GM19043 (cell line): ENCODE measurements at regions not wholly inside any gene's neighbourhood (a gene's known extent, or its start where the extent isn't known, plus 50 kb on each side); places are given as distances from the start of the nearest gene placed in this dataset.

ENCODE experiments used
- ATAC-seq: cut with Tn5 transposase; IDR thresholded peaks from one replicate; pipeline ENCODE4 v1.9.1; 2021; ENCODE audit warnings: low read depth; ENCODE audit not compliant: unreplicated experiment

DNA sequence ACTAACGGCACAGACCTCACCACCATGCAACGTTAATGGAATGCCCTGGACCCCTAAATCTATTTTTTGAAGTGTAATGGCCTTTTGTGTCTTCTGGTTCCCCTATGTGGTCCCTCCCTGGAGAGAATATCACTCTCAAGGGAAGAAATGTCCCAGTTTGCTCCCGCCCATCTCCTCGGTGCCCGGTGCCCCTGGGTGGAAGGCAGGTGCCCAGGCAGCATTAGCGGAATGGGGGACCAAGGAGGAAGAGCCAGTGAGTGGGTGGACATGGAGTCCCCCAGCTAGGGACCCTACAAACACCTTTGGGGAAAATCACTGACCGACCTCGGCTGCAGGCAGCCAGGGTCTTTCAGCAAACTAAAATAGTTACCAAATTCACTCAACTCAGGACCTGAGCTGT is 212.1 kb upstream of the RTL1 start:
- ATAC-seq: no peak

DNA sequence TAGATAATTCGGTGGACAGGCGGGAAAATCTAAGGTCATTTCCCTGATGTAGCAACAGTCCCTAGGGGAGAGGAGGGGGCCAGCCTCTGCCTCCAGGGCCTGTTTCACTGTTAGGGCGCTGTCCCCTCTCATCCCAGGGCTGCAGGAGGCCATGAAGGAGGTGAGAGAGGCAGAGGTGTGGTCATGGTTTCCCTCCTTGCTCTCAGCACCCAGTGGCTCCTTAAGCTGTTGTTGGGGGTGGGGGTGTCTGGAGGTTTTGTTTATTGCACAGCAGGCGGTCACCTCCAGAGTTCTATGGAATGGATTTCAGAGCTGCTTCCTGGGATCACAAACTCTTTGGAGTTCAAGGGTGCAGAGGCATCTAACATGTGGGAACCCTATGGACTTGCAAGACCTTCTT is 212.5 kb upstream of the RTL1 start:
- no peak for ATAC-seq

DNA sequence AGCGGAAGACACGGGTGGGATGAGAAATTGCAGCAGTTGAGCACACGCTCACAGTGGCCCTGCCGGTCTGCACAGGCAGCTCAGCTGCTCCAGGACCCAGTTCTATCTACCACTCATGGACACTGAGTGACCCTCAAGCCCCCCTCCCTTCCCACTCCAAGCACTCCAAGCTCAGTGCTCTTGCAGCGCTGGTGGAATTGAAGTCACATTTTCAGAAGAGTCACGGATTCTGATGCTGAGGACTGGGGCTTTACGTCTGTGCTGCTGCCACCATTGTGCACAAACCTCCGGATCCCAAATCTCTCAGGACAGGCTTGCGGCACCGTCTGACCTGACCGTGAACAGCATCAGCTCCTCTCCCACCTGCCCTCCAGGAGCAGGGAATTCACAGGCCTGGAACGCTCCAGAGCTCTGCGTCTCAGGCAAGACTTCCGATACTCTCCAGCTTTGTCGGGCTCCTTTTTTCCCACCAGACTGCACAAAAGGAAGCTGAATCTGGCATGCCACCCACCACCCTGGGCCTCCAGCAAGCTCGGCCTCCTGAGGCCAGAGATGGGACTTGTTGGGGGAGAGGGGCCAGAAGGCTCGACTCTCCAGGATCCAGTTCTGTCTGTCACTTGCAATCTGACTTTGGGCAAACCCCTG is 213.1 kb upstream of the RTL1 start:
- ATAC-seq: no peak

DNA sequence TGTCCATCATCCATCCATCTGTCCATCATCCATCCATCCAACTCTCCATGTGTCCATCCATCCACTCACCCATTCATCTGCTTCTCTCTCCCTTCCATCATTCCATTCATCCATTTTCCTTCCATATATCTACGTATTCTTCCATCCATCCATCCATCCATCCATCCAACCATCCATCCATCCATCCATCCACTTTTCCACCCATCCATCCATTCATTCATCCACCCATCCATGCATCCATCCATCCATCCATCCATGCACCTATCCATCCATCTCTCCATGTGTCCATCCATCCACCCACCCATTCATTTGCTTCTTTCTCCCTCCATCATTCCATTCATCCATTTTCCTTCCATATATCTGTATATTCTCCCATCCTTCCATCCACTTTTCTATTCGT is 214.0 kb upstream of the RTL1 start:
- ATAC-seq: no peak

DNA sequence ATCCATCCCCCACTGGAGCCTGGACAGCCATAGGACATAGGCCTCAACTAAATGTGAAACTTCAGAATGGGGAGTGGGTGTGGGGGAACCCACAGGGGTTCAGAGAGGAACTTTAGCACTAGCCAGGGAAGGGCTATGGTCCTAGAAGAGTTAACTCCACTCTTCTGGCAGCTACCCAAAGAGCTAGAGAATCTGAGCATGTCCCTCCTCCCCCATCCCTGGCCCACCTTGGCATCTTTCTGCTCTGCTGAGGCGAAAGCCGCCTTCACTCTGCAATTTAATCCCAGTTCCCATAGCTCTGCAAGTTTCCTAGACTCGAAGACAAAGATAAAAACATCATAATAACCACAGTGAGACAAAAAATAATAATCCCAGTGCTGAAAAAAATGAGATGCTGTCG is 214.7 kb upstream of the RTL1 start:
- no peak for ATAC-seq

DNA sequence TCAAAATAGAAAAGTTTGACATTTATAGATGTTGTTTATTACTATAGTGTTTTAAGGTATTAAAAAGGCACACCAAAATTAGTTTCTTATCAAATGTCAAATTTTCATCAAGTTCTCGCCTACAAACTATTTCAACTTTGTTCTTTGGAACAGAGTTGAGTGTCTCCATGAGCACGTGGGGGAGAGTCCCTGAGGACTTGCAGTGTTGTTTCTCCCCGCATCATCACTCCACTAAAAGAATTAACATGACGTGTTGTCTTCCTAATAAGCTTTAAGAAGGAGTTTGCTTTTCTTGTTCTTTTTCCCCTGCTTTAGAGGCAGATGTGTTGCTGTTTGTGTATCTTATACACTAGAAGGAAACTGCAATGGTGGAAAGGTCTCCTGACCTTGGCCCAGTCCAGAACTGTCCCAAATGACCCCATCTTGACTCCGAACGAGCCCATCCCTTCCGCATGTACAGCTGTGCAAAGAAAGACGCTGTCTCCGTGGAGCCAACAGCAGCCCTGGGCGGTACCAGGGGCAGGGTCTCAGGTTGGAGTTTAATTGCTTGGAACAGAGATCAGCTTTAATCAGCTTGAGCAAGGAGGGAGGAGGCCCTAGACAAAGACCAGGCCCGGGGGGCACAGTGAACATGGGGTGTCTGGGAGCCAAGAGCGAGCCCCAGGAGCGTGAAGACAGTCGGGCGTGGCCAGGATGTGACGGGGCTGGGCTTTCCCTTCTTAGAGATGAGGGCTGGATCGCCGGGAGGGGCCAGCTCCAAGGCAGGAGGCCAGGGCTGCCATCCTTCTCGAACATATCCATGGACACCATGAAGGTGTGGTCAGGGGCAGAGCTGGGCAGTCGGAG is 215.4 kb upstream of the RTL1 start:
- ATAC-seq: no peak

DNA sequence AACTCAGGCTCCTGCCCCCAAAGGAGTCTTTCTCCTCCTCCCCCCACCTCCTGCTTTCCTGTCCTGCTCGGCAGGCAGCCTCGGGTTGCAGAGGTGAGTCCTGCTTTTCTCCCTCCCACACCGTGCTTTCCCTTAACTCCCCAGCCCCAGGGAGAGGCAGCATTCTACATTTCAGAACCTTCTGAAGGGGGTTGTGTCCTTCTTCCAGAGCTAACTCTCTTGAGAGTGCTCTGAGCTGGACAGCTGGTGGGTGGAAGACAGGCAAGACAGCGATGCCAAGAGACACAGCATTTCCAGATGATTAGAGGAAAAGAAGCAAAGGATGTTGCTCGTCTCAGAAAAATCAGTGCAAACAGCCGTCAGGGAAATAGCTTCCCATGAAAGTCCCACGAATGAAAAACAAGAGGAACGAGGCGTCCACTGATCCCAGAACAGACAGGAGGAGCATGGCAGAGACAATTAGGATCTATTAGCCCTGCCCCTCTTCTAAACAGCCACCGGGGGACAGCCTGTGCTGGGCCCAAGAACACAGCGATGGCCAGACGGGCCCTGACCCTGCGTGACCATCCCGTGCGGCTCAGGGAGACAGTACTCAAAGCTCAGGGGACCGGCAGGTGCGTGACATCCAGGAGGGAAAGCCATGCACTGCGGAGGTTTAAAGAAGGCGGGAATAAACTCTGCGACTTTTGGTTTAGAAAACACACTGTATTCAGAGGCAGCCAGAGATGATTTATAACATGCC is 216.5 kb upstream of the RTL1 start:
- ATAC-seq: peak; percentile 11

DNA sequence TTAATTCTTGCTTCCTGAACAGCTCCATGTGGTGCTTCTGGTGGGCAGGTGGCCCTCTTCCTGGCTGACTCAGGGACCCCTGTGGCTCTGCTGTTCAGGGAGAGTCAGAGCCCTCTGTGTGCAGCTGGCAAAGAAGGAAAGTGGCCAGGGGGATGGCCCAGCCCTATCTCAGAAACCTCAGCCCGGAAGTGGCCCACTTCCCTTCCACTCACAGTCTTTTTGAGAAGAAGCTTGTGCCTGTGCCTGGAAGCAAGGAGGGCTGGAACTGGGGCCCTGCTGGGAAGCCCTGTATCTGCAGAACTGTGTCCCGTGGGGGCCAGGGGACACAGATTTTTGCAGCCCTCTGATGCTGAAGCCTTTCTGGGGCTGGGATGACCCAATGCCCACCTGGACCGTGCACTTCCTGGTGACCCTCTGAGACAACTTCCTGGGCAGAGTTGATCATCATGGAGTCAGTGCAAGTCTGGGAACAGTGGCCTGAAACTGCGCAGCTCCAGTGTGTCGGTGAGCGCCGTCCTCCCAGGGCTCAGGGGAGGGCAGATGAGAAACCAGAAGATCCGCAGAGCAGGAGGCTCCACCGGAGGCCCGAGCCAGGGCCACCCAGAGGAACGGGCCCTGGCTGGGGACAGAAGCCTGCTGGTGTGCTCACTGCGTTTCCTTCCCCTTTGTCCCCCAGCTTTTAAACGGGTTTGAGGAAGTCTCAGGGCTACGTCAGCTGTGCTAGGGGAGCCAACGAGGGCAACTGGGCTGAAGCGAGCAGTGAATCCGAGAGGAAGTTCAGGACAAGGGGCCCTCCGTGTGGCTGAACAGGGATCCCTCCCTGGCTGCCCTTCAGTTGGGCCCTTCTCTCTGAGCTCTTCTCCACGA is 217.4 kb upstream of the RTL1 start:
- ATAC-seq: peak; percentile 52

DNA sequence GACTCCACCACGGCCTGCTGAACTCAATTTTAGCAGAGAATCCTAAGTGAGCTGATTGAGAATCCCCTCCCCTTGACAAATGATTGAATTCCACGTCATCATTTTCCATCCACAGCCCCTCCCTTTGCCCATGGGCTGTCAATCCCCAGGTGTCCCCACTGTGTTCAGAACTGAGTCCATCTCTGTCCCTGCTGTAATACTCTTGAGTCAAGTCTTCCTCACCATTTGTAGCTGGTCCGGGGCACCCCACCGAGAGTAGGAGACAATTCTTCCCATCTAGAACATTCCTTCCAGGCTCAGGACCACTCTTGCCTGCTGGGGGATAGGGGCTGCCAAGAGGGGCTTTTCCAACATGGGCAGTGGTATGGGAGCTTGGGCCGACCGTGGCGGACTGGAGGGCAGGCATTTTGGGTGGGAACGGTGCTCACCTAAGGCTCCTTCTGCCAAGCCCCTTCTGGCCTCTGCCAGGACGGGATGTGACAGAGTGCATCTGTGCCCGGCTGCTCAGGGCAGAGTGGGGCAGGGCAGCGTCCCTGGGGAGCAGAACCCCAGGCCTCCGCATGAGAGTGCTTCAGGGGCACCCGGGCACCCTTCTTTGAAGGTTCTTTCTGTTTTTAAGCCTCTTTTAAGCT is 218.1 kb upstream of the RTL1 start:
- peak; percentile 29 for ATAC-seq

DNA sequence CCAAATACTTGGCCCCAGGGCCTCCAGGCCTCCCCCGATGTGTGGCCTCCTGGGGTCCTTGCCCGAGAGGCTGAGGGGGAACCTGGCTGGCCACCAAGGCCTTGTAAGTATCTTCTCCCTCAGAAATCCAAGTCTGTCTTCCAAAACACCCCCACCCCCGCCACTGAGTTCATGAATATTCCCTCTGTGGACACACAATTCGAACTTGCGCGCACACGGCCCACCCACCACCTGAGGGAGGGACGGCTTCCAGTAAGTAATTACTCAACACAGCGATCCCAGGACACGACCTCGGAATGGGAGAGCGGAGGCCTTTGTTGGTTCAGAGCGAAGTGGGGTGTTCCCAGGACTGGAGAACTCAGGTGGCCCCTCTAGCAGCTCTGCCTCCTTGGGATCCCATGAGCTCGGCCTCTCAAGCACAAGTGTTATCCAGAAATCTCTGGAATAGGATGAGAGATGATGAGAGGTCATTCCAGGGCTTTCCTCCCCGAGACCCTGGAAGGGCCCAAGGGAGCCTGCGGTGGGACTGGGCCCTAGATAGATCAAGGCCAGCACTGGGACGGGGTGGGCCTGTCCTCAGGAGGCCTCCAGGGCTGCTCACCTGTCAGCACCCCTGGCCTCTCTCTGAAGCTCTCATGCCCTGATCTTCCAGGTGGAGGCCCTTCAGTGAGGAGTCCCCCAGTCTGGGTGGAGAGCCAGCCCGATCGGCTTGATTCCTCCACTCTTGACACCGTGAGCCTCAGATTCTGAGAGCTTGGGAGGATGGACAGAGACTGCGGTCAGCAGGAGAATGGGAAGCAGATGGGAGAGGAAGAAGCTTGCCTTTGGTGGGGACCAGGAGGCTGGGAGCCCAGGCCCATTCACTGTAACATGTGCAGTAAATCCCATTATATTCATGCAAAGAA is 219.0 kb upstream of the RTL1 start:
- ATAC-seq: no peak

DNA sequence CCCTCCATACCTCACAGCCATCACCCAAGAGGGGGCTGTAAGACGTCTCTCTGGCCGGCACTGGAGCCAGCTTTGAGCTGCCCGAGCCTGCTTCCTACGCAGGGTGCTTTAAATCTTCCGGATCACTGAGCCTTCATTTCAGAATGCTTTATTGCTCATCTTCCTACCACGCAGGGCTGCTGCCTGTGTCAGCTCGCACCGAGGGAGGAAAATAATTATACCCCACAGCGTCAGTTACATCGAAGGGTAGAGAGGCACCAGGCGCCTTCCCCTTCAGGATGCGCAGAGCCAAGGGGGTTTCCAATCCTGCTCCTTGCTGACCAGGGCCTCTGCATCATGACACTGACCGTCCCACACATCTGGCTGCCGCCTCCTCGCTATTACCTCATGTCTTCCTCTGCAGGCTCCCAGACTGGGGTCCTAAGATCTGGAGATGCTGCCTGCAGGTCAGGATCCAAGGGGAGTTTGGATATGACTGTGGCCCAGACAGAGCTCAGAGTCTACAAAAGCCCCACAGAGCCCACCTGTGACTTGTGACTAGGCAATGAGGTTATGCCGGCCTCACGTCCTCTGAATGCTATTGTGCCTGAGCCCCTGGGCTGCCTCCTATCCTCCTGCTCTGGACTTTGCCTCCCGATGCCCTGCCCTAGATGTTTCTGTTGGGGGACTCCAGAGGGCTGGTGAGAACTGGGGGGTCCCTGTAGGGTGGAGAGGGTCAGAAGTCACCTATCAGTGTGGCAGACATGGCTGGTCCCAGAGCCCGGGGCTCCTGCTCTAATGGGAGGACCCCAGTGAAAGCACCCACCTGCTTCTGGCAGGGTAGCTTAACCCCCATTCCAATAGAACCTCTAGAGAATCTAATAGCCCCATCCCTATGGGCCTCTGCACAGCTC is 220.3 kb upstream of the RTL1 start:
- ATAC-seq: no peak

DNA sequence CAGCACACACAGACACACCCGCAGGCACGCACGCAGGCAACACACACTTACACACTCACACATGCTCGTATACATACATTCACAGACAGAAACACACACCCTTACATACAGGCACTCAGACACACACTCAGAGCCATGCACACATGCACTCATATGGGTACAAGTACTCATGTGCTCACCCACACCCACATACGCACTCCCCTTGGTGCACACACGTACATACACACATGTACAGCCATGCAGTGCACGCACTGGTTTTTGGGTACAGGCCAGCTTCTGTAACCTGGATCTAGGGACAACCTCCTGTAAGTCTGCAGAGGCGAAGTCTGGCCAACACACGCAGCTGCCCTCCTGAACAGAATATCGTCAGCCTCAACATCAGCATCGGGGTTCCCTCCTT is 221.3 kb upstream of the RTL1 start:
- no peak for ATAC-seq

DNA sequence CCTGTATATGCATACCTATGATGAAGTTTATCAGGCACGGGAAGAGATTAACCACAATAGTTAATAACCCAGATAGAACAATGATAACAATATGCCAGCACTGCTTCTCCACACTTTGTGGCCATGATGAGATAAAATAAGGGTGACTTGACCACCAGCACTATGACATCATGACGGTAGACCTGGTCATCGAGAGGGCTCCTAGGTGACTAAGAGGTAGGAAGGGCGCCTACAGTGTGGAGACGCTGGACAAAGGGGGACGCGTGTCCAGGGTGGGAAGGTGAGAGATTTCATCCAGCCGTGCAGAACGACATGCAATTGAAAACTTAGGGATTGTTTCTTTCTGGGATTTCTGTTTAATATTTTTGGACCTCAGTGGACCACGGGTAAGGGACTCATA is 221.8 kb upstream of the RTL1 start:
- no peak for ATAC-seq

DNA sequence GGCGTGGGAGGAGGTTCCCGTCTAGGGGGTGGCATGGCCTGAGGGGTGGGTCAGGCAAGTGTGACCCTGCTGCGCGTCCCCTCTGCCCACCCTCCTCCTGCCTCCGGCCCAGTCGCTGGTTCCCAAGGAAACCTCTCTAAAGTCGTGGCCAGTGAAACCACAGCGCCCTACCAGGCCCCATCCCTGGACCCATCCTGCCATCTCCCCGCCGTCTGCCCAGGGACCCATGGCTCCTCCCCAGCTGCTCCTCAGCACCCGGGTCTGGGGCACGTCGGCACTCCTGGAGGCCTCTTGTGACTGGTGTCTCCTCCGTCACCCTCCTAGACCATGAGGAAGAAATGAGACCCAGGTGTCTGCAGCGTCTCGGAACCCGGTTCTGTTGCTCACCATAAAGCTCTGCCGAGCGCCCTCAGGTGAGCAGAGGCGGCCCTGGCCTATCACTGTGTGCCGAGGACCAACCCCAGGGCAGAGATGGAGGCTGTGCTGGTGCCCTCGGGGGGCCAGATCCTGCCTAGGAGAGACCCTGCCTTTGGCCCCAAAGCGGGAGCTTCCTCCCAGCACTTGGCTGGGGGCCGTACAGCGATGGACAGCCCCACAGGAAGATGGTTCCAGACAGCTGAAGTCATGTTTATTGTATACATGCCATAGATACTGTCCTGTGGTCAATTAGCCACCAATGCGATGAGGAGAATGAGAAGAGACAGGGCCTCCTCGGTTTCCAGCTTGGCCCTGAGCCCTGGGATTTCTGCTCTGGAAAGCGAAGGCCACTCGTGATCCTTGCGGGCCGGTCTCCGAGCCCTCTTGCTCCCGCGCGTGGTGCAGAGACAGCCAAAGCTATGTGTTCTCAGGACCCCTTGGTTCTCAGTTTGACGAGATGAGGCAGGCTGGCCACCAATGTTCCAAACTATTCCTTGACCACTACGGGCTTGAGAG is 222.5 kb upstream of the RTL1 start:
- no peak for ATAC-seq

DNA sequence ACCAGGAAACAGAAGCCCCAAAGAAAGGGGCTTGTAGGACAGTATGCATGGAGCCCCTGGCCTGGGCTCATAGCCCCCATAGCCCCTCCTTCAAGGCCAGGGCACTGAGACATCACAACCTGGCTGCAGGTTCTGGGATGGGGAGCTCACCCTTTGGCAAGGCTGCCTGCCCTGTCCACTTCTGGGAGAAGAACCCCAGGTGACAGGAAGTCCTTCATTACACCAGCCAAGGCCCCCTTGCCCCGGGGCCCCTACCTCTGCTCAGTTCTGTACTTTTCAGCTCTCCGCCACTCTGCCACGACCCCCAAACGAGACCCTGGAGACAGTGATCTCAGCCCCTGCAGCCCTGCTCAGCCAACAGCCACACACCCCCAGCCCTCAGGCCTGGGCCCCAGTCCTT is 223.2 kb upstream of the RTL1 start:
- no peak for ATAC-seq

DNA sequence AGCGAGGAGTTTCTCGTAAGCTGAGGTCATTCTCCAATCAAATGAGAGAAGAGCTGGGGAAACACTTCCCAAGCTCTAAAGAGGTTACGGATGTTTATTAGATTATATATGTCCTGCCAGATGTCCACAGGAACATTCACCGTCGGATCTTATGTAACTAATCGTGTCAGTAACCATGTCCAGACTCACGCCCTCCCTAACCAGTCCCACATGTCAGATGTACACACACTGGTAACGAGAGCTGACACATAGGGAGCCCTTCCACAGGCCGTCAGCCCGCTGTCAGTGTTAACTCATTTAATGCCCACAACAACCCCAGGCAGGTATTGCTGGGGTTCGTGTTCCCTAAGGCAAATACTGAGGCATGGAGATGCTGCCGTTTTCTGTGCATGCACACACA is 223.7 kb upstream of the RTL1 start:
- ATAC-seq: no peak
